ENCODE measurements at regions not wholly inside any gene's neighbourhood (a gene's known extent, or its start where the extent isn't known, plus 50 kb on each side); places are given as distances from the start of the nearest gene placed in this dataset.

GRCh38 chr5:43874772-43875171 lies 271.8 kb downstream of the NNT start:
- TF ChIP-seq CTCF (IDR thresholded peaks at IDR 0.05) (no peak), POLR2A (IDR thresholded peaks at IDR 0.05) (no peak)

Data from Peyer's patch (tissue), 4 donors.